SU-DHL-6 (cell line): ENCODE measurements at regions not wholly inside any gene's neighbourhood (a gene's known extent, or its start where the extent isn't known, plus 50 kb on each side); places are given as distances from the start of the nearest gene placed in this dataset.

Source experiments
- H2AFZ ChIP-seq: fragments of 200-600 bp; sonication (generic); 2 replicates; pipeline ENCODE4 v1.6.1; 2014; ENCODE audit warnings: low read depth, mild to moderate bottlenecking, moderate library complexity, mixed read lengths, antibody characterized with exemption, low read length; ENCODE audit not compliant: severe bottlenecking
- H3F3A ChIP-seq: fragments of 200-600 bp; shearing (Covaris generic); 2 replicates; pipeline ENCODE4 v1.6.0; 2016; ENCODE audit warnings: antibody characterized with exemption, mild to moderate bottlenecking; ENCODE audit not compliant: insufficient read depth
- H3K27ac ChIP-seq: fragments of 200-600 bp; sonication (generic); 2 replicates; pipeline ENCODE4 v1.5.1; 2016; ENCODE audit warnings: low read depth, mild to moderate bottlenecking, low read length, moderate library complexity, mixed read lengths
- H3K27me3 ChIP-seq: fragments of 200-600 bp; sonication (generic), shearing (Covaris generic); 2 replicates; pipeline ENCODE4 v1.6.0; 2014; ENCODE audit warnings: mild to moderate bottlenecking, low read length
- H3K36me3 ChIP-seq: fragments of 200-600 bp; sonication (generic); 2 replicates; pipeline ENCODE4 v1.6.1; 2014; ENCODE audit warnings: mild to moderate bottlenecking, low read length, mixed read lengths
- H3K4me2 ChIP-seq: fragments of 300-600, 200-600 bp; shearing (Covaris generic), sonication (generic); 2 replicates; pipeline ENCODE4 v1.6.0; 2014; ENCODE audit warnings: low read length, low read depth, mild to moderate bottlenecking; ENCODE audit not compliant: poor library complexity, severe bottlenecking
- H3K4me3 ChIP-seq: fragments of 200-600 bp; sonication (generic); 2 replicates; pipeline ENCODE4 v1.5.1; 2014; ENCODE audit warnings: antibody characterized with exemption, low read length, mild to moderate bottlenecking, mixed read lengths; ENCODE audit not compliant: insufficient read depth, poor library complexity, severe bottlenecking
- H3K79me2 ChIP-seq: fragments of 200-600 bp; sonication (generic); 2 replicates; pipeline ENCODE4 v1.6.1; 2014; ENCODE audit warnings: mild to moderate bottlenecking, low read length, moderate library complexity; ENCODE audit not compliant: insufficient read depth
- H3K9ac ChIP-seq: fragments of 200-600 bp; sonication (generic); 2 replicates; pipeline ENCODE4 v1.7.0; 2014; ENCODE audit warnings: mild to moderate bottlenecking, low read length
- H3K9me2 ChIP-seq: fragments of 200-600 bp; sonication (generic); replicated peaks from 2 replicates; pipeline ENCODE4 v1.6.1; 2014; ENCODE audit warnings: low read length; ENCODE audit not compliant: insufficient read depth
- H3K9me3 ChIP-seq: fragments of 200-600 bp; sonication (generic); 2 replicates; pipeline ENCODE4 v1.6.1; 2014; ENCODE audit warnings: low read length, mixed read lengths; ENCODE audit not compliant: insufficient read depth
- H4K20me1 ChIP-seq: fragments of 200-600 bp; sonication (generic); 2 replicates; pipeline ENCODE4 v1.6.1; 2014; ENCODE audit warnings: low read depth, mild to moderate bottlenecking, antibody characterized with exemption, low read length, moderate library complexity, mixed read lengths
- CTCF ChIP-seq: fragments of 200-600 bp; sonication (generic); IDR thresholded peaks from one replicate; pipeline ENCODE4 v1.5.1; 2017; ENCODE audit warnings: antibody characterized with exemption, mild to moderate bottlenecking, low read length, moderate library complexity; ENCODE audit not compliant: insufficient read depth, poor library complexity, severe bottlenecking
- EZH2phosphoT487 ChIP-seq: fragments of 200-600 bp; sonication (generic), shearing (Covaris generic); conservative IDR thresholded peaks from 2 replicates; pipeline ENCODE4 v1.6.1; 2018; ENCODE audit warnings: mild to moderate bottlenecking, antibody characterized with exemption, low read length, moderate library complexity, mixed read lengths

- Histone ChIP-seq H3K4me2 (no peak overlapping the region), H3K9me2 (no peaks in the 10 kb centered on the region), H3K79me2 (no peaks in the 10 kb centered on the region), H3F3A (no peaks in the 10 kb centered on the region), H4K20me1 (no peaks in the 10 kb centered on the region), H3K4me3 (no peak overlapping the region), H3K27ac (no peak overlapping the region), H3K36me3 (no peaks in the 10 kb centered on the region), H2AFZ (no peak overlapping the region), H3K9me3 (no peaks in the 10 kb centered on the region), H3K27me3 (no peaks in the 10 kb centered on the region), H3K9ac (no peak overlapping the region)
- TF ChIP-seq CTCF = no peak
- TF ChIP-seq EZH2phosphoT487 = no peak
Measured at GRCh38 chr2:64348386-64349130, 105.4 kb upstream of the LGALSL start.

GRCh38 chr2:64349131-64349530 is 104.8 kb upstream of the LGALSL start:
- no peaks in the 10 kb centered on the region for H3K27me3 ChIP-seq
- no peaks in the 10 kb centered on the region for H3F3A ChIP-seq
- H2AFZ ChIP-seq = no peak overlapping the region
- no peaks in the 10 kb centered on the region for H3K9me3 ChIP-seq
- no peaks in the 10 kb centered on the region for H3K79me2 ChIP-seq
- H3K4me3 ChIP-seq = no peak overlapping the region
- TF ChIP-seq EZH2phosphoT487 (no peak), CTCF (no peak)
- H3K27ac ChIP-seq = no peak overlapping the region
- no peaks in the 10 kb centered on the region for H4K20me1 ChIP-seq
- no peaks in the 10 kb centered on the region for H3K36me3 ChIP-seq
- H3K9ac ChIP-seq = no peak overlapping the region
- H3K4me2 ChIP-seq = no peak overlapping the region
- H3K9me2 ChIP-seq = no peaks in the 10 kb centered on the region

- no peaks in the 10 kb centered on the region for H3K9me2 ChIP-seq
- TF ChIP-seq CTCF (no peak), EZH2phosphoT487 (no peak)
- no peak overlapping the region for H3K4me2 ChIP-seq
- H3K79me2 ChIP-seq = no peaks in the 10 kb centered on the region
- no peak overlapping the region for H3K27ac ChIP-seq
- H3K27me3 ChIP-seq = no peaks in the 10 kb centered on the region
- no peaks in the 10 kb centered on the region for H4K20me1 ChIP-seq
- H3K9ac ChIP-seq = no peak overlapping the region
- no peak overlapping the region for H3K4me3 ChIP-seq
- no peaks in the 10 kb centered on the region for H3K36me3 ChIP-seq
- no peaks in the 10 kb centered on the region for H3K9me3 ChIP-seq
- no peak overlapping the region for H2AFZ ChIP-seq
- no peaks in the 10 kb centered on the region for H3F3A ChIP-seq
Measured at GRCh38 chr2:64350996-64351395, 103.0 kb upstream of the LGALSL start.
